ENCODE measurements at regions not wholly inside any gene's neighbourhood (a gene's known extent, or its start where the extent isn't known, plus 50 kb on each side); places are given as distances from the start of the nearest gene placed in this dataset.

GRCh38 chr19:29879655-29879974, 62.4 kb upstream of the URI1 start:
- H2AFZ ChIP-seq = no peak overlapping the region
- no peaks in the 10 kb centered on the region for H3K4me1 ChIP-seq
- no peak overlapping the region for H3K27ac ChIP-seq
- H3K36me3 ChIP-seq (ENCODE audit: control insufficient read depth, insufficient read depth, low read length) = no peaks in the 10 kb centered on the region
- no peaks in the 10 kb centered on the region for H3K27me3 ChIP-seq (ENCODE audit: control insufficient read depth, insufficient read depth, low read length)
- no peak overlapping the region for H3K9ac ChIP-seq
- no peak overlapping the region for H3K4me3 ChIP-seq (ENCODE audit: low read depth, low read length)
- no peaks in the 10 kb centered on the region for H3K9me3 ChIP-seq (ENCODE audit: control insufficient read depth, low read length)
- H3K4me2 ChIP-seq (ENCODE audit: low read length) = no peak overlapping the region
- H3K79me2 ChIP-seq = no peaks in the 10 kb centered on the region
- TF ChIP-seq CTCF (IDR thresholded peaks at IDR 0.05) = no peak

DNA sequence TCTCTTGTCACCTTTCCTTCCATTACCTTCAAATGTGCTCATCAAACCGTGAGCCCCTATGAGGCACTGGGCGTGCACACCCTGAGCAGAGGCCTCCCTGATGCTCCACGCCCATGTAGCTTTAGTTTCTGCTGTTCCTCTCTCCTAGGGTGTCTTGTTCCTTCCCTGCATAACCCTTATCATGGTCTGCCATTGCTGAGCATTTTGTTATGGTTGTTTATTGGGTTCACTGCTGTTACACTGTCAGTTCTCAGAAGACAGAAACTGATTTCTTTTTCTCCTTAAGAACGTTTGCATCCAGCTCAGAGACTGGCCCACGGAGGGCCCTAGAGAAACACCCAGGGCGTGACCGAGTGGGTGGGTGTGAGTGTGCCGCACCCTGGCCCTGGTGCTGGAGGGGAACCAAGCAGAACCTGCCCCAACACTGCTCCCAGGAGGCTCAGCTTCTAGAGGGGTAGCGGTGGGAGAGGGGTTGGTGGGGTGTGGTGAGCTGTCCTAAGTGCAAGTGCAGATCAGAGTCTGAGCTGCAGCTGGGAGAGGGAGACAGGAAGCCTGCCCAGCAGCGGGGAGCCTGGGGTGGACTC, 61.4 kb upstream of the URI1 start:
- H3K27ac ChIP-seq = no peak overlapping the region
- H3K4me2 ChIP-seq (ENCODE audit: low read length) = no peak overlapping the region
- no peak for TF ChIP-seq CTCF (IDR thresholded peaks at IDR 0.05)
- no peaks in the 10 kb centered on the region for H3K79me2 ChIP-seq
- no peak overlapping the region for H3K4me3 ChIP-seq (ENCODE audit: low read depth, low read length)
- H3K9ac ChIP-seq = no peak overlapping the region
- no peaks in the 10 kb centered on the region for H3K36me3 ChIP-seq (ENCODE audit: control insufficient read depth, insufficient read depth, low read length)
- H2AFZ ChIP-seq = no peak overlapping the region
- H3K4me1 ChIP-seq = no peaks in the 10 kb centered on the region
- H3K27me3 ChIP-seq (ENCODE audit: control insufficient read depth, insufficient read depth, low read length) = no peaks in the 10 kb centered on the region
- H3K9me3 ChIP-seq (ENCODE audit: control insufficient read depth, low read length) = no peaks in the 10 kb centered on the region

DNA sequence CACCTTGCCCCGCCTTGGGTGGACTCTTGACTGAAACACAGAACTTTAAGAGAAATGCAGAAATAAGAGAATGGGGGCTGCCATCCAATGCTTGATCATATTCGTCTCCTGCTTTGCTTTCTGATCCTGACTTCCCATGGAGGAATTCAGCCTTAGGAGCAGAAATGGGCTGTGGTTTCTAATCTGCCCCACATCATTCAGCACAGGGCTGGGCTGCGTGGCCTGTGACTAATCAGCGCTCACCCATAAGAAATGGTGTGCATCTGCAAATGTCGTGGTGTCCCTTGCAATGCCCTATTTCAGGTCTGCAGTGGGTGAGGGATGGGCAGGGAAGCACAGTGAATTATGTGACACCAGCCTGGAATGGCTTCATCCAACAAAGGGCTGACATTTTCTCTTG, 60.7 kb upstream of the URI1 start:
- Histone ChIP-seq H3K79me2 (no peaks in the 10 kb centered on the region), H3K27ac (no peak overlapping the region), H3K27me3 (ENCODE audit: control insufficient read depth, insufficient read depth, low read length) (no peaks in the 10 kb centered on the region), H3K36me3 (ENCODE audit: control insufficient read depth, insufficient read depth, low read length) (no peaks in the 10 kb centered on the region), H3K4me3 (ENCODE audit: low read depth, low read length) (no peak overlapping the region), H3K4me2 (ENCODE audit: low read length) (no peak overlapping the region), H3K9ac (no peak overlapping the region), H3K4me1 (no peaks in the 10 kb centered on the region), H2AFZ (no peak overlapping the region), H3K9me3 (ENCODE audit: control insufficient read depth, low read length) (no peaks in the 10 kb centered on the region)
- TF ChIP-seq CTCF (IDR thresholded peaks at IDR 0.05) = no peak

DNA sequence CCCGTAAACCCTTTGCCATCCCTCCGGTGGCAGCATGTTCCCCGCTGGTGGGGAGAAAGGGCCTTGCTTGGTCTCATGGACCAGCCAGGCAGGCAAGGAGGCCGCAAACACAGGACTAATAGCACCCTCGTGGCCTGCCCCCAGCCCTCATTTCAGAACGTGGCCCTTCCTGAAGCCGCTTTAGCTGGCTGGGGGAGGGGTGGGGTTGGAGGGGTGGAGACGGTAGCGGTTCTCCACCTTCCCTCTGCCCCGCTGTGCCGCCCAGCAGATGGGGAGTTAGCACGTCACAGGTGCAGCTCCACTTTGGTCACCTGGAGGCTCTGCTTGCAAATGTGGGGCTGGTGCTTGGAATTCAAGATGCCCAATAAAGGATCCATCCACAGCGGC, 59.3 kb upstream of the URI1 start:
- H3K9ac ChIP-seq = no peak overlapping the region
- TF ChIP-seq CTCF (IDR thresholded peaks at IDR 0.05) = no peak
- no peaks in the 10 kb centered on the region for H3K9me3 ChIP-seq (ENCODE audit: control insufficient read depth, low read length)
- H3K36me3 ChIP-seq (ENCODE audit: control insufficient read depth, insufficient read depth, low read length) = no peaks in the 10 kb centered on the region
- H2AFZ ChIP-seq = no peak overlapping the region
- no peaks in the 10 kb centered on the region for H3K27me3 ChIP-seq (ENCODE audit: control insufficient read depth, insufficient read depth, low read length)
- no peaks in the 10 kb centered on the region for H3K79me2 ChIP-seq
- no peak overlapping the region for H3K27ac ChIP-seq
- no peak overlapping the region for H3K4me2 ChIP-seq (ENCODE audit: low read length)
- no peak overlapping the region for H3K4me3 ChIP-seq (ENCODE audit: low read depth, low read length)
- no peaks in the 10 kb centered on the region for H3K4me1 ChIP-seq

DNA sequence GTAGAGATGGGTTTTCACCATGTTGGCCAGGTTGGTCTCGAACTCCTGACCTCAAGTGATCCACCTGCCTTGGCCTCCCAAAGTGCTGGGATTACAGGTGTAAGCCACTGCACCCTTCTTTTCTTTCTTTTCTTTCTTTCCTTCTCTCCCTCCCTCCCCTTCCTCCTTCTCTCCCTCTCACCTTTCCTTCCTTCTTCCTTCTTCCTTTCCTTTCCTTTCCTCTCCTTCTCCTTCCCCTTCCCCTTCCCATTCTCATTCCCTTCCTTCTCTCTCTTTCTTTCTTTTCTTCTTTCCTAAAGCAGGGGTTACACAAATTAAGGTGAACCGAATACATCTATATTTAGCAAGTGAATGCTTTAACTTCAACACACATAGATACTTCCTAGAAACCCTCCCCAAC, 58.0 kb upstream of the URI1 start:
- H3K4me1 ChIP-seq = no peaks in the 10 kb centered on the region
- no peak overlapping the region for H3K27ac ChIP-seq
- no peak overlapping the region for H3K4me3 ChIP-seq (ENCODE audit: low read depth, low read length)
- H3K79me2 ChIP-seq = no peaks in the 10 kb centered on the region
- no peak overlapping the region for H2AFZ ChIP-seq
- no peaks in the 10 kb centered on the region for H3K9me3 ChIP-seq (ENCODE audit: control insufficient read depth, low read length)
- no peak overlapping the region for H3K4me2 ChIP-seq (ENCODE audit: low read length)
- no peaks in the 10 kb centered on the region for H3K36me3 ChIP-seq (ENCODE audit: control insufficient read depth, insufficient read depth, low read length)
- H3K27me3 ChIP-seq (ENCODE audit: control insufficient read depth, insufficient read depth, low read length) = no peaks in the 10 kb centered on the region
- H3K9ac ChIP-seq = no peak overlapping the region
- TF ChIP-seq CTCF (IDR thresholded peaks at IDR 0.05) = no peak
